H1 (cell line): ENCODE measurements at regions not wholly inside any gene's neighbourhood (a gene's known extent, or its start where the extent isn't known, plus 50 kb on each side); places are given as distances from the start of the nearest gene placed in this dataset.

Experiments used
- CTCF ChIA-PET: fragments of 300-600 bp; sonication (Branson Sonifier 250); formaldehyde crosslinking; loops from one replicate; lab custom pipeline; 2021; ENCODE audit not compliant: partially characterized antibody; lab: Charles Lee
- POLR2A ChIA-PET: fragments of 300-600 bp; sonication (Branson Sonifier 250); formaldehyde crosslinking; loops from one replicate; lab custom pipeline; 2021; ENCODE audit warnings: inconsistent platforms; ENCODE audit not compliant: partially characterized antibody; lab: Charles Lee
- DNase-seq, 2 experiments: peaks; one replicate each; pipeline versions ENCODE4 v3.0.0 to v3.0.0-alpha.2; 2010 to 2022; ENCODE audit warnings: low spot score in 2 of 2, low read depth in 1 of 2, mixed read lengths in 1 of 2
- FAIRE-seq: peaks from 2 replicates; lab custom pipeline; 2011; peaks lifted over from hg19 to GRCh38; lab: Jason Lieb, UNC
- H2AFZ ChIP-seq: 2 replicates; pipeline ENCODE4 v1.8.1; 2012; ENCODE audit warnings: low read length, inconsistent platforms
- H2AK5ac ChIP-seq: 2 replicates; pipeline ENCODE4 v1.6.1; 2013; ENCODE audit warnings: low read depth, low read length
- H2BK120ac ChIP-seq: replicated peaks from 2 replicates; pipeline ENCODE3; 2013; ENCODE audit warnings: low read depth, low read length, inconsistent platforms
- H2BK12ac ChIP-seq: 2 replicates; pipeline ENCODE4 v1.6.1; 2013; ENCODE audit warnings: low read depth, low read length
- H2BK15ac ChIP-seq: 2 replicates; pipeline ENCODE4 v1.6.1; 2013; ENCODE audit warnings: low read length
- H2BK20ac ChIP-seq: 2 replicates; pipeline ENCODE4 v1.6.1; 2013; ENCODE audit warnings: low read length
- H2BK5ac ChIP-seq: 2 replicates; pipeline ENCODE4 v1.6.1; 2013; ENCODE audit warnings: low read depth, low read length
- H3K14ac ChIP-seq: 2 replicates; pipeline ENCODE4 v1.6.1; 2013; ENCODE audit warnings: inconsistent platforms; ENCODE audit not compliant: insufficient read length
- H3K18ac ChIP-seq: 2 replicates; pipeline ENCODE4 v1.6.1; 2013; ENCODE audit warnings: low read length; ENCODE audit errors: extremely low read depth
- H3K23ac ChIP-seq: 2 replicates; pipeline ENCODE4 v1.6.1; 2013; ENCODE audit warnings: inconsistent platforms; ENCODE audit not compliant: insufficient read length
- H3K23me2 ChIP-seq: 2 replicates; pipeline ENCODE4 v1.6.1; 2013; ENCODE audit warnings: low read depth, low read length
- H3K27ac ChIP-seq: 2 replicates; pipeline ENCODE4 v1.6.1; 2011; ENCODE audit warnings: low read depth, low read length, inconsistent platforms
- H3K27me3 ChIP-seq, 4 experiments: replicated peaks in 1 of 4; 1 replicate in 1 of 4; 2 replicates in 3 of 4; pipeline versions ENCODE4 v1.6.1 to v1.8.1; 2011 to 2013; ENCODE audit warnings: low read length in 3 of 4, mild to moderate bottlenecking in 3 of 4, inconsistent platforms in 2 of 4, mixed read lengths in 2 of 4, moderate library complexity in 1 of 4; ENCODE audit not compliant: control insufficient read depth in 3 of 4, insufficient read depth in 3 of 4; ENCODE audit errors: extremely low read depth in 1 of 4
- H3K36me3 ChIP-seq, 4 experiments: 2 replicates each; pipeline versions ENCODE4 v1.6.1 to v1.8.1; 2011 to 2013; ENCODE audit warnings: mild to moderate bottlenecking in 4 of 4, low read length in 3 of 4, moderate library complexity in 2 of 4, control low read depth in 1 of 4, inconsistent platforms in 1 of 4; ENCODE audit not compliant: insufficient read depth in 4 of 4, control insufficient read depth in 2 of 4
- H3K4ac ChIP-seq: replicated peaks from 2 replicates; pipeline ENCODE3; 2013; ENCODE audit warnings: low read length, low read depth, mixed read lengths, inconsistent platforms; ENCODE audit not compliant: insufficient read length
- H3K4me1 ChIP-seq, 4 experiments: replicated peaks in 1 of 4; 1 replicate in 1 of 4; 2 replicates in 3 of 4; pipeline versions ENCODE4 v1.6.1 to v1.8.1; 2011 to 2013; ENCODE audit warnings: low read length in 3 of 4, inconsistent platforms in 2 of 4, mixed read lengths in 1 of 4; ENCODE audit not compliant: insufficient read depth in 4 of 4, control insufficient read depth in 3 of 4
- H3K4me2 ChIP-seq, 2 experiments: 2 replicates each; pipeline versions ENCODE4 v1.6.1 to v1.8.1; 2011 to 2013; ENCODE audit warnings: low read depth in 2 of 2, low read length in 2 of 2, control low read depth in 1 of 2, inconsistent platforms in 1 of 2, mild to moderate bottlenecking in 1 of 2; ENCODE audit not compliant: insufficient read depth in 1 of 2
- H3K4me3 ChIP-seq, 4 experiments: fragments of 200-600, 300-600 bp in 1 of 4; sonication (generic), shearing (Covaris generic), sonication (Bioruptor Twin) in 1 of 4; 2 replicates each; pipeline versions ENCODE4 v1.5.1 to v1.8.1; 2011 to 2016; ENCODE audit warnings: low read length in 4 of 4, low read depth in 3 of 4, control low read depth in 2 of 4, inconsistent platforms in 2 of 4, mild to moderate bottlenecking in 2 of 4, mixed read lengths in 1 of 4, moderate library complexity in 1 of 4; ENCODE audit not compliant: insufficient read depth in 2 of 4; ENCODE audit errors: extremely low read depth in 1 of 4
- H3K56ac ChIP-seq: replicated peaks from 2 replicates; pipeline ENCODE3; 2013; ENCODE audit warnings: low read depth, mild to moderate bottlenecking, mixed read lengths, low read length, inconsistent platforms; ENCODE audit not compliant: insufficient read length
- H3K79me1 ChIP-seq: 2 replicates; pipeline ENCODE4 v1.6.1; 2013; ENCODE audit warnings: low read depth, low read length, control low read depth
- H3K79me2 ChIP-seq, 2 experiments: 2 replicates each; pipeline versions ENCODE4 v1.6.1 to v1.8.1; 2012 to 2013; ENCODE audit warnings: low read length in 2 of 2, mild to moderate bottlenecking in 2 of 2, inconsistent platforms in 1 of 2; ENCODE audit not compliant: insufficient read depth in 2 of 2, control insufficient read depth in 1 of 2
- H3K9ac ChIP-seq, 4 experiments: replicated peaks in 1 of 4; 1 replicate in 1 of 4; 2 replicates in 3 of 4; pipeline versions ENCODE4 v1.6.1 to v1.8.1; 2011 to 2013; ENCODE audit warnings: low read depth in 3 of 4, low read length in 3 of 4, control low read depth in 2 of 4, mild to moderate bottlenecking in 2 of 4, moderate library complexity in 2 of 4, inconsistent platforms in 1 of 4; ENCODE audit errors: extremely low read depth in 1 of 4
- H3K9me3 ChIP-seq, 2 experiments: 2 replicates each; pipeline versions ENCODE4 v1.6.1 to v1.8.1; 2012 to 2013; ENCODE audit warnings: mild to moderate bottlenecking in 2 of 2, moderate library complexity in 2 of 2, control low read depth in 1 of 2, inconsistent platforms in 1 of 2, low read depth in 1 of 2, low read length in 1 of 2, mixed read lengths in 1 of 2; ENCODE audit not compliant: insufficient read depth in 2 of 2
- H4K20me1 ChIP-seq, 2 experiments: replicated peaks in 1 of 2; 2 replicates each; pipeline versions ENCODE3 to v1.8.1; 2011 to 2013; ENCODE audit warnings: inconsistent platforms in 2 of 2, low read length in 2 of 2, mild to moderate bottlenecking in 1 of 2; ENCODE audit not compliant: insufficient read depth in 2 of 2, control insufficient read depth in 1 of 2
- H4K5ac ChIP-seq: 2 replicates; pipeline ENCODE4 v1.6.1; 2013; ENCODE audit warnings: low read length, low read depth, mixed read lengths, inconsistent platforms; ENCODE audit not compliant: insufficient read length
- H4K8ac ChIP-seq: 2 replicates; pipeline ENCODE4 v1.8.0; 2013; ENCODE audit warnings: mild to moderate bottlenecking, moderate library complexity, low read length, inconsistent platforms; ENCODE audit not compliant: insufficient read depth; ENCODE audit errors: extremely low read depth
- H4K91ac ChIP-seq: replicated peaks from 2 replicates; pipeline ENCODE3; 2013; ENCODE audit warnings: low read length, mixed read lengths, inconsistent platforms; ENCODE audit not compliant: insufficient read length
- BCL11A ChIP-seq, 2 experiments: IDR thresholded peaks; one replicate each; pipeline ENCODE4 v1.6.1; 2011; ENCODE audit warnings: low read depth in 2 of 2, low read length in 2 of 2, mild to moderate bottlenecking in 2 of 2
- GTF2F1 ChIP-seq: IDR thresholded peaks from 2 replicates; pipeline ENCODE4 v1.6.1; 2012; ENCODE audit warnings: low read depth, low read length, improper control_type of control experiment, borderline replicate concordance
- NANOG ChIP-seq: IDR thresholded peaks from 2 replicates; pipeline ENCODE4 v1.6.1; 2011; ENCODE audit warnings: low read length, low read depth, mild to moderate bottlenecking, inconsistent platforms; ENCODE audit not compliant: insufficient read depth, poor library complexity, severe bottlenecking
- PHF8 ChIP-seq: fragments of 200-600 bp; sonication (generic); conservative IDR thresholded peaks from 2 replicates; pipeline ENCODE4 v1.7.1; 2012; ENCODE audit warnings: low read depth, mild to moderate bottlenecking, inconsistent platforms, low read length, moderate library complexity
- WGBS, 2 experiments: shearing (Covaris generic) in 1 of 2; methylation state at CpG; one replicate each; pipeline versions ENCODE4 v1.1.6 to v1.1.7; 2013 to 2015; ENCODE audit warnings: low lambda C conversion rate in 2 of 2, mixed read lengths in 2 of 2, inconsistent platforms in 1 of 2, low coverage in 1 of 2, missing lambda C conversion rate in 1 of 2; ENCODE audit not compliant: insufficient replicate concordance in 2 of 2, insufficient coverage in 1 of 2, insufficient read length in 1 of 2; ENCODE audit errors: extremely low coverage in 1 of 2, missing lambda C conversion rate in 1 of 2; 5-methylcytosine and 5-hydroxymethylcytosine counted together

GRCh38 chr4:182018691-182019090, 224.5 kb upstream of the TENM3 start:
- Histone ChIP-seq H3K23ac (no peak overlapping the region), H2BK12ac (no peak overlapping the region), H2BK20ac (no peak overlapping the region), H4K20me1 (no peaks in the 10 kb centered on the region), H3K79me2 (no peaks in the 10 kb centered on the region), H3K4me3 (no peak overlapping the region), H4K5ac (no peak overlapping the region), H4K91ac (no peak overlapping the region), H3K79me1 (no peaks in the 10 kb centered on the region), H3K4me2 (no peak overlapping the region), H3K14ac (no peak overlapping the region), H2BK5ac (no peak overlapping the region), H2BK15ac (no peak overlapping the region), H3K9ac (no peak overlapping the region), H3K4ac (no peak overlapping the region), H3K18ac (no peak overlapping the region), H3K27me3 (no peaks in the 10 kb centered on the region), H3K4me1 (no peaks in the 10 kb centered on the region; a peak in 1 of 7 replicates), H3K9me3 (no peaks in the 10 kb centered on the region), H4K8ac (no peak overlapping the region), H3K23me2 (no peaks in the 10 kb centered on the region), H3K56ac (no peak overlapping the region), H3K27ac (no peak overlapping the region), H2BK120ac (no peak overlapping the region), H2AK5ac (no peak overlapping the region), H3K36me3 (no peaks in the 10 kb centered on the region), H2AFZ (0 out of 2 replicates have a peak overlapping the region, but pooled peaks have one; percentile 26)
- WGBS, 2 experiments: 94% methylated on average over 2 of the region's 2 CpGs; no CpG with 5 or more reads in 1 of the 2 experiments
- ChIA-PET POLR2A (interaction anchor here (0.6 kb wide), 1 partner anchor 81 kb away, joined by 4 read pairs; no protein-coding TSS in a partner anchor), CTCF (interaction anchor here (0.6 to 0.7 kb wide), 2 partner anchors 23 to 108 kb away, joined by 3 to 4 read pairs; no protein-coding TSS in a partner anchor)
- TF ChIP-seq PHF8: no peak
- TF ChIP-seq GTF2F1: no peak
- no peak for TF ChIP-seq BCL11A (IDR thresholded peaks at IDR 0.05; ENCODE audit: low read depth in 2 of 2, low read length in 2 of 2)
- TF ChIP-seq NANOG: no peak
- FAIRE-seq (no peak), DNase-seq (no peak)
